ENCODE measurements at regions not wholly inside any gene's neighbourhood (a gene's known extent, or its start where the extent isn't known, plus 50 kb on each side); places are given as distances from the start of the nearest gene placed in this dataset.

DNA sequence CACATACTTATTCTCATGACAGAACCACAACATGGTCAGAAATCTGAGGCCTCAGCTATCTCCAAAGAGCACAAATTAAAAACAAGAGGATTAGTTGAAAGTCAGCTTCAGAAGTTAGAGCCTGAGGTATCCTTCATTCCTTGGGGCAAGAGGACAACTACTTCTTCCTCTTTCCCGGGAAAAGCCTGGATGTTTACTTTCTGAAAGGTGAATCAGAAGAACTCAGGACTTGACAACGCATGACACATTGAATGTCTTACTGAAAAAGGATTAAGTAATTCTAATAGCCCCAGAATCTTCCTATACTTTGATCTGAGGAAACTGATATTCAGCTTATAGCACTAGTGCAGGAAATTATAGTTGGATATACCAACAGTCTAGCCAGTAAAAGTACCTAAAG, 573.2 kb downstream of the METTL4 start:
- DNase-seq (ENCODE audit: low read depth in 1 of 2, low spot score in 1 of 2): no peak
- Histone ChIP-seq H3K27me3 (ENCODE audit: insufficient read depth, poor library complexity, severe bottlenecking) (no peaks in the 10 kb centered on the region), H3K4me3 (replicated peaks; ENCODE audit: insufficient read depth, low read length) (no peak overlapping the region), H3K27ac (replicated peaks) (no peak overlapping the region)
- TF ChIP-seq SPI1 (IDR thresholded peaks at IDR 0.05; ENCODE audit: borderline replicate concordance, low read depth) (no peak), POLR2AphosphoS5 (IDR thresholded peaks at IDR 0.05; ENCODE audit: low read depth) (no peak), GABPA (IDR thresholded peaks at IDR 0.05; ENCODE audit: low read depth) (no peak)
- TF ChIP-seq, protein P1, sequence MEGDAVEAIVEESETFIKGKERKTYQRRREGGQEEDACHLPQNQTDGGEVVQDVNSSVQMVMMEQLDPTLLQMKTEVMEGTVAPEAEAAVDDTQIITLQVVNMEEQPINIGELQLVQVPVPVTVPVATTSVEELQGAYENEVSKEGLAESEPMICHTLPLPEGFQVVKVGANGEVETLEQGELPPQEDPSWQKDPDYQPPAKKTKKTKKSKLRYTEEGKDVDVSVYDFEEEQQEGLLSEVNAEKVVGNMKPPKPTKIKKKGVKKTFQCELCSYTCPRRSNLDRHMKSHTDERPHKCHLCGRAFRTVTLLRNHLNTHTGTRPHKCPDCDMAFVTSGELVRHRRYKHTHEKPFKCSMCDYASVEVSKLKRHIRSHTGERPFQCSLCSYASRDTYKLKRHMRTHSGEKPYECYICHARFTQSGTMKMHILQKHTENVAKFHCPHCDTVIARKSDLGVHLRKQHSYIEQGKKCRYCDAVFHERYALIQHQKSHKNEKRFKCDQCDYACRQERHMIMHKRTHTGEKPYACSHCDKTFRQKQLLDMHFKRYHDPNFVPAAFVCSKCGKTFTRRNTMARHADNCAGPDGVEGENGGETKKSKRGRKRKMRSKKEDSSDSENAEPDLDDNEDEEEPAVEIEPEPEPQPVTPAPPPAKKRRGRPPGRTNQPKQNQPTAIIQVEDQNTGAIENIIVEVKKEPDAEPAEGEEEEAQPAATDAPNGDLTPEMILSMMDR (IDR thresholded peaks at IDR 0.05; ENCODE audit: insufficient read depth, low read length): no peak
- TF ChIP-seq, protein P2, sequence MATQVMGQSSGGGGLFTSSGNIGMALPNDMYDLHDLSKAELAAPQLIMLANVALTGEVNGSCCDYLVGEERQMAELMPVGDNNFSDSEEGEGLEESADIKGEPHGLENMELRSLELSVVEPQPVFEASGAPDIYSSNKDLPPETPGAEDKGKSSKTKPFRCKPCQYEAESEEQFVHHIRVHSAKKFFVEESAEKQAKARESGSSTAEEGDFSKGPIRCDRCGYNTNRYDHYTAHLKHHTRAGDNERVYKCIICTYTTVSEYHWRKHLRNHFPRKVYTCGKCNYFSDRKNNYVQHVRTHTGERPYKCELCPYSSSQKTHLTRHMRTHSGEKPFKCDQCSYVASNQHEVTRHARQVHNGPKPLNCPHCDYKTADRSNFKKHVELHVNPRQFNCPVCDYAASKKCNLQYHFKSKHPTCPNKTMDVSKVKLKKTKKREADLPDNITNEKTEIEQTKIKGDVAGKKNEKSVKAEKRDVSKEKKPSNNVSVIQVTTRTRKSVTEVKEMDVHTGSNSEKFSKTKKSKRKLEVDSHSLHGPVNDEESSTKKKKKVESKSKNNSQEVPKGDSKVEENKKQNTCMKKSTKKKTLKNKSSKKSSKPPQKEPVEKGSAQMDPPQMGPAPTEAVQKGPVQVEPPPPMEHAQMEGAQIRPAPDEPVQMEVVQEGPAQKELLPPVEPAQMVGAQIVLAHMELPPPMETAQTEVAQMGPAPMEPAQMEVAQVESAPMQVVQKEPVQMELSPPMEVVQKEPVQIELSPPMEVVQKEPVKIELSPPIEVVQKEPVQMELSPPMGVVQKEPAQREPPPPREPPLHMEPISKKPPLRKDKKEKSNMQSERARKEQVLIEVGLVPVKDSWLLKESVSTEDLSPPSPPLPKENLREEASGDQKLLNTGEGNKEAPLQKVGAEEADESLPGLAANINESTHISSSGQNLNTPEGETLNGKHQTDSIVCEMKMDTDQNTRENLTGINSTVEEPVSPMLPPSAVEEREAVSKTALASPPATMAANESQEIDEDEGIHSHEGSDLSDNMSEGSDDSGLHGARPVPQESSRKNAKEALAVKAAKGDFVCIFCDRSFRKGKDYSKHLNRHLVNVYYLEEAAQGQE (IDR thresholded peaks at IDR 0.05; ENCODE audit: insufficient replicate concordance, low read depth): no peak

DNA sequence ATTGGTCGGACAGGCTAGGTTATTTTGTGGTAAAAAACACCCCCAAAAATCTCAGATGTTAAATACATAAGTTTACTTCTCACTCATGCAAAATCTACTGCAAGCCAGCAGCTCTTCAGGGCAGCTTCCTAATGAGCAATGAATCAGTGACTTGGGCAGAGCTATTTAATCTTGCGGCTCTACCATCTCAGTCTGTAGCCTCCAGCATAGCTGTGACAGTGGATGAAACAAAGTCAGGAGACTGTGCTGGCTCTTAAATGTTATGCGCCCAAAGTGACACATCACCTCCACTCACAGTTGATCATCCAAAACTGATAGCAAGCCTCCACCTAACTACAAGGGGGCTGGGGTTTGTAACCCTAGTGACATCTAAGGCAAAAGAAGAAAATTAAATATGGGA, 571.9 kb downstream of the METTL4 start:
- no peak overlapping the region for H3K4me3 ChIP-seq (replicated peaks; ENCODE audit: insufficient read depth, low read length)

DNA sequence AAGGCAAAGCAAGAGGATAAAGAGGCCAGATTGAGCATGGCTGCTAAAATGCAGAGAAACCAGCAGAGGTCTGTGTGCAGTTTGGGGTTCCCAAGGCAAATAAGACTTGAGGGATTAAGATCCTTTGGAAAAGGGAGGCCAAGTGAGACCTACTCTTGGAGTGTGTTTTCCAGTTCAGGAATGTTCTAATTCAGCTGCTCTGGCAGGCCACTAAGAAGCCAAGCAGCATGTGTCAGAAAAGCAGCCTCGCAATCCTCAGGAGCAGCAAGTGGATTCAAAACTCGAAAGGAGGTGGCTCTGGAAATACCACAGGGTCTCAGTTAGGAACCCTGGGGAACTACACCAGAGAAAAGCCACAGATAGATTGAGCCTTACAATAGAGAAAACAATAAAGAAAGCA, 569.2 kb downstream of the METTL4 start:
- DNase-seq (ENCODE audit: low read depth in 1 of 2, low spot score in 1 of 2): no peak
- peak overlapping the region; percentile 59 for H3K27ac ChIP-seq (replicated peaks)

More for the DNA sequence above, 571.9 kb downstream of the METTL4 start:
- TF ChIP-seq SPI1 (IDR thresholded peaks at IDR 0.05; ENCODE audit: borderline replicate concordance, low read depth) (no peak), POLR2AphosphoS5 (IDR thresholded peaks at IDR 0.05; ENCODE audit: low read depth) (no peak), GABPA (IDR thresholded peaks at IDR 0.05; ENCODE audit: low read depth) (no peak)
- TF ChIP-seq, protein P2 (IDR thresholded peaks at IDR 0.05; ENCODE audit: insufficient replicate concordance, low read depth): no peak
- TF ChIP-seq, protein P1 (IDR thresholded peaks at IDR 0.05; ENCODE audit: insufficient read depth, low read length): no peak
- no peak for DNase-seq (ENCODE audit: low read depth in 1 of 2, low spot score in 1 of 2)
- no peak overlapping the region for H3K27ac ChIP-seq (replicated peaks)
- H3K27me3 ChIP-seq (ENCODE audit: insufficient read depth, poor library complexity, severe bottlenecking): no peaks in the 10 kb centered on the region

More for the DNA sequence above, 569.2 kb downstream of the METTL4 start:
- TF ChIP-seq, protein P1 (IDR thresholded peaks at IDR 0.05; ENCODE audit: insufficient read depth, low read length): no peak
- TF ChIP-seq, protein P2 (IDR thresholded peaks at IDR 0.05; ENCODE audit: insufficient replicate concordance, low read depth): no peak
- TF ChIP-seq GABPA (IDR thresholded peaks at IDR 0.05; ENCODE audit: low read depth) (no peak), SPI1 (IDR thresholded peaks at IDR 0.05; ENCODE audit: borderline replicate concordance, low read depth) (no peak), POLR2AphosphoS5 (IDR thresholded peaks at IDR 0.05; ENCODE audit: low read depth) (no peak)
- H3K27me3 ChIP-seq (ENCODE audit: insufficient read depth, poor library complexity, severe bottlenecking): no peaks in the 10 kb centered on the region
- no peak overlapping the region for H3K4me3 ChIP-seq (replicated peaks; ENCODE audit: insufficient read depth, low read length)

All from HL-60 (cell line).